ENCODE measurements at regions not wholly inside any gene's neighbourhood (a gene's known extent, or its start where the extent isn't known, plus 50 kb on each side); places are given as distances from the start of the nearest gene placed in this dataset.

DNA sequence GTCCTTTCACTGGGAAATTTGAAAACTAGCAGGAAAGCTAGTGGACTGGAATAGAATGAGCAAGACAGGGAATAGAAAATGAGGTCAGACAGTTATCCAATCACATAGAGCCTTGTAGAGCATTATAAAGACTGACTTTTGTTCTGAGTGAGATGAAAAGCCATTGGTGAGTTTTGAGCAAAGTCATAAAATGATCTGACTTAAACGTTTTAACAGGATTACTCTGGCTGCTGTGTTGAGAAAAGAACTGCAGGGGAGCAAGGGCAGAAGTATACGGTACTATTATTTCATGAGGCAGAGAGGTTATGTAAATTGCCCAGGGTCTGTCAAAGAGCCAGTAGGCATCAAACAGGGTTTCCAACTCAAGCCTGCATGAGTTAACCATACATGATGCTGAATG is 393.4 kb downstream of the TFEC start:
- H3K9ac ChIP-seq: no peak overlapping the region
- Mint-ChIP-seq H3K9me3 (peaks cover 5% of the 10 kb centered on the region), H3K36me3 (peaks cover 2% of the 10 kb centered on the region), H3K4me3 (no peak overlapping the region), H3K4me1 (peaks cover 10% of the 10 kb centered on the region), H3K27ac (no peak overlapping the region), H3K27me3 (ENCODE audit: insufficient read depth, low read depth) (peaks cover 6% of the 10 kb centered on the region)
- H3K4me1 ChIP-seq: peaks cover 7% of the 10 kb centered on the region
- H3K36me3 ChIP-seq: no peaks in the 10 kb centered on the region
- H4K20me1 ChIP-seq (ENCODE audit: low read depth): peaks cover 8% of the 10 kb centered on the region
- TF ChIP-seq, protein P1, sequence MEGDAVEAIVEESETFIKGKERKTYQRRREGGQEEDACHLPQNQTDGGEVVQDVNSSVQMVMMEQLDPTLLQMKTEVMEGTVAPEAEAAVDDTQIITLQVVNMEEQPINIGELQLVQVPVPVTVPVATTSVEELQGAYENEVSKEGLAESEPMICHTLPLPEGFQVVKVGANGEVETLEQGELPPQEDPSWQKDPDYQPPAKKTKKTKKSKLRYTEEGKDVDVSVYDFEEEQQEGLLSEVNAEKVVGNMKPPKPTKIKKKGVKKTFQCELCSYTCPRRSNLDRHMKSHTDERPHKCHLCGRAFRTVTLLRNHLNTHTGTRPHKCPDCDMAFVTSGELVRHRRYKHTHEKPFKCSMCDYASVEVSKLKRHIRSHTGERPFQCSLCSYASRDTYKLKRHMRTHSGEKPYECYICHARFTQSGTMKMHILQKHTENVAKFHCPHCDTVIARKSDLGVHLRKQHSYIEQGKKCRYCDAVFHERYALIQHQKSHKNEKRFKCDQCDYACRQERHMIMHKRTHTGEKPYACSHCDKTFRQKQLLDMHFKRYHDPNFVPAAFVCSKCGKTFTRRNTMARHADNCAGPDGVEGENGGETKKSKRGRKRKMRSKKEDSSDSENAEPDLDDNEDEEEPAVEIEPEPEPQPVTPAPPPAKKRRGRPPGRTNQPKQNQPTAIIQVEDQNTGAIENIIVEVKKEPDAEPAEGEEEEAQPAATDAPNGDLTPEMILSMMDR (IDR thresholded peaks at IDR 0.05): no peak
- no peak for TF ChIP-seq EZH2 (IDR thresholded peaks at IDR 0.05)
- no peak for TF ChIP-seq EZH2phosphoT487 (IDR thresholded peaks at IDR 0.05)
- no peak overlapping the region for H3K27ac ChIP-seq
- no peaks in the 10 kb centered on the region for H3K9me3 ChIP-seq (ENCODE audit: low read depth)
- no peak overlapping the region for H3K4me2 ChIP-seq
- H3K27me3 ChIP-seq: peaks cover 9% of the 10 kb centered on the region
- peak; percentile 2 for DNase-seq (ENCODE audit: low spot score)
- H3F3A ChIP-seq (ENCODE audit: low read depth): peaks cover 5% of the 10 kb centered on the region
- no peak overlapping the region for H2AFZ ChIP-seq (replicated peaks)
- no peaks in the 10 kb centered on the region for H3K79me2 ChIP-seq (ENCODE audit: low read depth)
- no peak overlapping the region for H3K4me3 ChIP-seq

DNA sequence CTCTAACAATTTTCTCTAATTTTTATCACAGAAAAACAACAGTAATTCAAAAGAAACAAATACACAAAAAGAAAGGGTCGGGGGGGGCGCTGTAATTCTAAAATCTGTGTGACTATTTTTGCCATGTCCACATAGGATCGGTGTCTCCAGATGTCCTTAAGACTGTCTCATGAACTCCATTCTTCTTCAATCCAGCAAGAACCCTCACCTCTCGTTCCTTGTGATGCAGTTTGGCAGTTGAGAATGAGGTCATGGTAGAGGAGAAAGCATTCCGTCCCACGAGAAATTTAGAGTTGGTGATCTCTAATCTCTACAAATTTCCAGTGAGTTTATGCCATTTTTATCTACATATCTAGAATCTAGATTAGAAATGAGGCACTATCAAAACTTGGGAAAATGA is 394.7 kb downstream of the TFEC start:
- H3K4me3 Mint-ChIP-seq: no peak overlapping the region
- H3K36me3 Mint-ChIP-seq: no peaks in the 10 kb centered on the region
- Histone ChIP-seq H3K36me3 (no peaks in the 10 kb centered on the region), H3K79me2 (ENCODE audit: low read depth) (no peaks in the 10 kb centered on the region), H3K9me3 (ENCODE audit: low read depth) (no peaks in the 10 kb centered on the region), H3K4me3 (no peak overlapping the region), H3K27ac (no peak overlapping the region), H3K4me1 (peaks cover 5% of the 10 kb centered on the region), H3K27me3 (peaks cover 9% of the 10 kb centered on the region), H3F3A (ENCODE audit: low read depth) (peaks cover 4% of the 10 kb centered on the region), H2AFZ (replicated peaks) (no peak overlapping the region), H4K20me1 (ENCODE audit: low read depth) (peaks cover 8% of the 10 kb centered on the region), H3K4me2 (no peak overlapping the region), H3K9ac (no peak overlapping the region)
- H3K9me3 Mint-ChIP-seq: peaks cover 2% of the 10 kb centered on the region
- H3K4me1 Mint-ChIP-seq: peaks cover 9% of the 10 kb centered on the region
- peaks cover 6% of the 10 kb centered on the region for H3K27me3 Mint-ChIP-seq (ENCODE audit: insufficient read depth, low read depth)
- no peak for DNase-seq (ENCODE audit: low spot score)
- TF ChIP-seq EZH2 (IDR thresholded peaks at IDR 0.05) (no peak), EZH2phosphoT487 (IDR thresholded peaks at IDR 0.05) (no peak)
- TF ChIP-seq, protein P1 (IDR thresholded peaks at IDR 0.05): no peak
- no peak overlapping the region for H3K27ac Mint-ChIP-seq

DNA sequence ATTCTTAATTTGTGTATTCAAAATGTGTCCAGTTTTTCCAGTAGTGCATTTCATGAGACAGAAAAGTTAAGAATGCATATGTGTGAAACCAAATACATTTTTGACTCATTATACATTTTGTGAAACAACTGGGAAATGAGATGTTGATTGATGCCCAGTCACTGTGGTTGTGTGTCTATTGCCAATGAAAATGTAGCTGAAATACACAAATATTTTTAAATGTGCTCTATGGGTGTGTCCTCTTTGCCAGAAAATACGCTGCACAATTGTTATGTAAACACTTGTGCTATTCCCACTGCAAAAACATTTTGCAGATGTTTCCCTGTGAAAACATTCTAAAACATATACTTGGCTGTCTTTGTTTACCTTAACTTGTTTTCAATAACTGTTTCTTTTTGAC is 395.2 kb downstream of the TFEC start:
- Mint-ChIP-seq H3K9me3 (peaks cover 2% of the 10 kb centered on the region), H3K4me1 (peaks cover 4% of the 10 kb centered on the region), H3K27me3 (ENCODE audit: insufficient read depth, low read depth) (peaks cover 4% of the 10 kb centered on the region), H3K36me3 (no peaks in the 10 kb centered on the region), H3K27ac (no peak overlapping the region), H3K4me3 (no peak overlapping the region)
- no peaks in the 10 kb centered on the region for H3K4me1 ChIP-seq
- DNase-seq (ENCODE audit: low spot score): no peak
- H3K79me2 ChIP-seq (ENCODE audit: low read depth): no peaks in the 10 kb centered on the region
- no peak overlapping the region for H3K27ac ChIP-seq
- peaks cover 3% of the 10 kb centered on the region for H4K20me1 ChIP-seq (ENCODE audit: low read depth)
- H3K4me2 ChIP-seq: no peak overlapping the region
- peaks cover 9% of the 10 kb centered on the region for H3K27me3 ChIP-seq
- H3F3A ChIP-seq (ENCODE audit: low read depth): no peaks in the 10 kb centered on the region
- no peaks in the 10 kb centered on the region for H3K36me3 ChIP-seq
- no peak overlapping the region for H3K4me3 ChIP-seq
- no peak overlapping the region for H3K9ac ChIP-seq
- TF ChIP-seq, protein P1 (IDR thresholded peaks at IDR 0.05): no peak
- TF ChIP-seq EZH2 (IDR thresholded peaks at IDR 0.05): no peak
- TF ChIP-seq EZH2phosphoT487 (IDR thresholded peaks at IDR 0.05): no peak
- no peak overlapping the region for H2AFZ ChIP-seq (replicated peaks)
- H3K9me3 ChIP-seq (ENCODE audit: low read depth): no peaks in the 10 kb centered on the region
